GM23248 (cell line): ENCODE measurements at regions not wholly inside any gene's neighbourhood (a gene's known extent, or its start where the extent isn't known, plus 50 kb on each side); places are given as distances from the start of the nearest gene placed in this dataset.

Source experiments
- DNase-seq: peaks from one replicate; pipeline ENCODE4 v3.0.0-alpha.2; 2015
- H2AFZ ChIP-seq: fragments of 200-600 bp; sonication (generic); 2 replicates; pipeline ENCODE4 v1.6.1; 2016; ENCODE audit warnings: antibody characterized with exemption
- H3F3A ChIP-seq: fragments of 200-600 bp; sonication (generic); 2 replicates; pipeline ENCODE4 v1.6.1; 2016; ENCODE audit warnings: mild to moderate bottlenecking, antibody characterized with exemption, mixed run types; ENCODE audit not compliant: insufficient read depth
- H3K27ac ChIP-seq: fragments of 200-600 bp; sonication (generic); 2 replicates; pipeline ENCODE4 v1.5.1; 2016; ENCODE audit warnings: mild to moderate bottlenecking
- H3K27me3 ChIP-seq: fragments of 200-600 bp; sonication (generic); replicated peaks from 2 replicates; pipeline ENCODE4 v1.6.1; 2016; ENCODE audit warnings: mild to moderate bottlenecking; ENCODE audit not compliant: insufficient read depth
- H3K36me3 ChIP-seq: fragments of 200-600 bp; sonication (generic); 2 replicates; pipeline ENCODE4 v1.6.1; 2016; ENCODE audit warnings: low read depth, mild to moderate bottlenecking
- H3K4me1 ChIP-seq: fragments of 200-600 bp; sonication (generic); 2 replicates; pipeline ENCODE4 v1.6.1; 2016; ENCODE audit warnings: mild to moderate bottlenecking; ENCODE audit not compliant: insufficient read depth
- H3K4me2 ChIP-seq: fragments of 200-600 bp; sonication (generic); one replicate; pipeline ENCODE4 v1.6.1; 2016; ENCODE audit warnings: mild to moderate bottlenecking; ENCODE audit not compliant: unreplicated experiment
- H3K4me3 ChIP-seq: fragments of 200-600 bp; sonication (generic); 2 replicates; pipeline ENCODE4 v1.5.1; 2016; ENCODE audit warnings: mild to moderate bottlenecking
- H3K79me2 ChIP-seq: fragments of 200-600 bp; sonication (generic); 2 replicates; pipeline ENCODE4 v1.6.1; 2016; ENCODE audit warnings: mild to moderate bottlenecking; ENCODE audit not compliant: insufficient read depth
- H3K9ac ChIP-seq: fragments of 200-600 bp; sonication (generic); 2 replicates; pipeline ENCODE4 v1.6.1; 2016; ENCODE audit warnings: mild to moderate bottlenecking
- H3K9me2 ChIP-seq: fragments of 200-600 bp; sonication (generic); 2 replicates; pipeline ENCODE4 v1.6.1; 2016; ENCODE audit warnings: mixed run types, mild to moderate bottlenecking, moderate library complexity; ENCODE audit not compliant: insufficient read depth
- H3K9me3 ChIP-seq: fragments of 200-600 bp; sonication (generic); one replicate; pipeline ENCODE4 v1.6.1; 2017; ENCODE audit warnings: low read depth
- H4K20me1 ChIP-seq: fragments of 200-600 bp; sonication (generic); 2 replicates; pipeline ENCODE4 v1.6.0; 2016; ENCODE audit not compliant: insufficient read depth
- EZH2 ChIP-seq: fragments of 200-600 bp; sonication (generic); IDR thresholded peaks from 2 replicates; pipeline ENCODE4 v1.6.1; 2018; ENCODE audit warnings: antibody characterized with exemption, mild to moderate bottlenecking; ENCODE audit not compliant: insufficient read depth, poor library complexity, severe bottlenecking
- EZH2phosphoT487 ChIP-seq: fragments of 200-600 bp; sonication (generic); IDR thresholded peaks from 2 replicates; pipeline ENCODE4 v1.6.1; 2018; ENCODE audit warnings: antibody characterized with exemption, moderate library complexity, mild to moderate bottlenecking, low read depth; ENCODE audit not compliant: insufficient read depth
- WGBS, 2 experiments: methylation state at CpG; one replicate each; pipeline ENCODE4 v1.1.6; 2015 to 2017; ENCODE audit warnings: low lambda C conversion rate in 2 of 2, low coverage in 1 of 2; ENCODE audit errors: missing lambda C conversion rate in 2 of 2; 5-methylcytosine and 5-hydroxymethylcytosine counted together
- in situ Hi-C: fragments of 300-500 bp; cut with MboI; formaldehyde crosslinking; loops from 2 replicates; pipeline ENCODE4 v1.15.0; 2020

DNA sequence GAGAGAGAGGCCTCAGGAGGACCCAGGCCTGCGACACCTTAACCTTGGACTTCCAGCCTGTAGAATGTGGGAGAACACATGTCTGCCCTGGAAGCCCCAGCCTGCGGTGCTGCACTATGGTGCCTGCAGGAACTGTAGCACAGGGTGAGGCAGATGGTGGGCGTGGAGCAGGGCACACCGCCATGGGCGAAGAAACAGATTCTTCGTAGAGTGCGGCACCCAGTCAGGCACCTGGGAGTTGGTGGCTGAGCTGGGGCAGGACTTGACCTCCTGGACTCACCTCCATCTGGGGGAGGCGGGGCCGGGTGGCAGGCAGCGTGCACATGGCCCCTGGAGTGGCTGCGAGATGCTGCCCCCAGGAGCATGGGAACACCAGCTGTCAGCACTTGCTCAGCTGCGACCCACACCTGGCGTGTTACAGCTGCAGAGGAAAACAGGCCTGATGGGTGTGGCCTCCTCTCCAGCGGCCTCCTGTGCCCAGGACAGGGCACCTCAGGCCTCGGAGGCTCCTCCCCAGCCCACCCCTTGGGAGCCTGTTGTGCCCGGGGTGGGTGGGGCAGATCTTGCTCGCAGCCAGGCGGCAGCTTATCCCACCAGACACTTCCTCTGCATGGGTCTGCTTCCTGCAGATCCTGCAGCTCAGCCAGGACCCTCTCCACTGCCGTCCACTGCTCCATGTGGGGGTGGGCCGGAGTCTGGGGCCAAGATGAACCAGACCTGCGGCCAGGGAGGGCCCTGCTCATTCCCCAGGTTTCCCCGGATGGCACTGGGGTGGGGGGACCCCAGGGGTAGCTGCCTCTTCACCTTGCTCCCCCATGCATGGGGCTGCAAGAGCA, 80.4 kb downstream of the MYEOV start:
- H4K20me1 ChIP-seq = no peaks in the 10 kb centered on the region
- no peak overlapping the region for H3K4me3 ChIP-seq
- no peak for DNase-seq

DNA sequence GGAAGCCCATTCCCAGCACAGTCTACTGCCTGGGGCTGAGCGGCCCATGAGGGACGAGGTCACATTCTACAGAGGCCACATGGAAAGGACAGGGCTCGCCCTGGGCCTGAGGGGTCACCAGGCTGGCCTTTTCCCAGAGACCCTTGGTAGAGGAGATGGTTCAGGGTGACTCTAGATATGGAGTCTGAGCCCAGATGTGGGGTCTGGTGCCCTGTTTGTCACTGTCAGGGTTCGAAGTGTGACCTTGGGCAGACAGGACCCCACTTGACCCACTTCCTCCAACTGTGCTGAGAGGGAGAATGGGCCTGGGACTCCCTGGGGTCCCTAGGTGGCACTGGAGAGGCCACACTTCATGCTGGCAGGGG, 81.0 kb downstream of the MYEOV start:
- H3K4me2 ChIP-seq = no peak overlapping the region
- H3K4me1 ChIP-seq = no peaks in the 10 kb centered on the region
- no peak for DNase-seq
- no peak overlapping the region for H3K27ac ChIP-seq
- no peaks in the 10 kb centered on the region for H3K36me3 ChIP-seq
- no peaks in the 10 kb centered on the region for H3K79me2 ChIP-seq
- TF ChIP-seq EZH2phosphoT487 (no peak), EZH2 (no peak)
- no peak overlapping the region for H2AFZ ChIP-seq
- H3K4me3 ChIP-seq = no peak overlapping the region
- H3F3A ChIP-seq = no peaks in the 10 kb centered on the region
- no peaks in the 10 kb centered on the region for H3K9me3 ChIP-seq
- 96 to 98% methylated on average over 4 of the region's 4 CpGs for WGBS, 2 experiments
- no peaks in the 10 kb centered on the region for H4K20me1 ChIP-seq
- in situ Hi-C loops = no loop called here
- no peaks in the 10 kb centered on the region for H3K9me2 ChIP-seq
- no peaks in the 10 kb centered on the region for H3K27me3 ChIP-seq
- no peak overlapping the region for H3K9ac ChIP-seq

More for the DNA sequence above, 80.4 kb downstream of the MYEOV start:
- H3K4me2 ChIP-seq = no peak overlapping the region
- WGBS, 2 experiments = 74 to 79% methylated on average over 20 to 22 of the region's 22 CpGs
- no peaks in the 10 kb centered on the region for H3K36me3 ChIP-seq
- no peaks in the 10 kb centered on the region for H3K9me2 ChIP-seq
- no peaks in the 10 kb centered on the region for H3K9me3 ChIP-seq
- TF ChIP-seq EZH2 = no peak
- TF ChIP-seq EZH2phosphoT487 = no peak
- H3K79me2 ChIP-seq = no peaks in the 10 kb centered on the region
- no peaks in the 10 kb centered on the region for H3K27me3 ChIP-seq
- no peak overlapping the region for H2AFZ ChIP-seq
- no peaks in the 10 kb centered on the region for H3K4me1 ChIP-seq
- H3K27ac ChIP-seq = no peak overlapping the region
- no peak overlapping the region for H3K9ac ChIP-seq
- in situ Hi-C loops = no loop called here
- no peaks in the 10 kb centered on the region for H3F3A ChIP-seq

DNA sequence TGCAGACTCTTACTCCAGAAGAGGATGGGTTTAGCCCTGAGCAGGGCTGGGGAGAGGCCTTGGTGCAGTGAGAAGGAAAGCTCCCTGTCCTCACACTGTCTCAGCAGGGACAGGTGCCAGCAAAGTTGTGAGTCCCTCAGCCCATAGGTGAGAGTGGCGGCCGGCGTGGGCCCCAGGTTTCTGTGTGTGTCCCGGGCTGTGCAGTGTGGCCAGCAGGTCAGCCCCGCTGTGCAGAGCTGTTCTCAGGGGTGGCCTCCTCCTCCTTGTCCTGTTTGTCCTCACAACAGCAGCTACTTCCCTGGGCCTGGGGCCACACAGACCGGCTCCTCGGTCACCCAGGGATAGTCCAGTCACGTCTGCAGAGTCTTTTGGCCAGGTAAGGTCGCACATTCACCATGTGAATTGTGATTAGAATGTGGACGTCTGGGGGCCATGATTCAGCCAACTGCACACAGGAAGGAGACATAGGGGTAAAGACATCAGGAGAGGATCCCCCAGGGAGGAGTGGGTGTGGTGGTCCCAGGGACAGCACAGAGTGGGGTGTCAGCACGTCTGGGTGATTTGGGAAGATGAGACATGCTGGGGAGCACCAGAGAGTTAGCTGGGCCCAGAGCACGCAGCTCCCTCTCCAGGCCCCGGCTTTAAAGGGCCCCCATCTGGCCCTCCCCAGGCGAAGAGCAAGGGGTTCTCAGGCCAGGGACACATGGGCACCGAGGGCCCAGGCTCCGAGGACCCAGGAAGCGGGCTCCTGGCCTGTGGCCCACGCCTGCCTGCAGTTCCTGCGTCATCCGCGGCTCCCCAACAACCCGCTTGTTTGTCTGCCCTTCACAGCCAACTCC, 81.6 kb downstream of the MYEOV start:
- in situ Hi-C loops = no loop called here

DNA sequence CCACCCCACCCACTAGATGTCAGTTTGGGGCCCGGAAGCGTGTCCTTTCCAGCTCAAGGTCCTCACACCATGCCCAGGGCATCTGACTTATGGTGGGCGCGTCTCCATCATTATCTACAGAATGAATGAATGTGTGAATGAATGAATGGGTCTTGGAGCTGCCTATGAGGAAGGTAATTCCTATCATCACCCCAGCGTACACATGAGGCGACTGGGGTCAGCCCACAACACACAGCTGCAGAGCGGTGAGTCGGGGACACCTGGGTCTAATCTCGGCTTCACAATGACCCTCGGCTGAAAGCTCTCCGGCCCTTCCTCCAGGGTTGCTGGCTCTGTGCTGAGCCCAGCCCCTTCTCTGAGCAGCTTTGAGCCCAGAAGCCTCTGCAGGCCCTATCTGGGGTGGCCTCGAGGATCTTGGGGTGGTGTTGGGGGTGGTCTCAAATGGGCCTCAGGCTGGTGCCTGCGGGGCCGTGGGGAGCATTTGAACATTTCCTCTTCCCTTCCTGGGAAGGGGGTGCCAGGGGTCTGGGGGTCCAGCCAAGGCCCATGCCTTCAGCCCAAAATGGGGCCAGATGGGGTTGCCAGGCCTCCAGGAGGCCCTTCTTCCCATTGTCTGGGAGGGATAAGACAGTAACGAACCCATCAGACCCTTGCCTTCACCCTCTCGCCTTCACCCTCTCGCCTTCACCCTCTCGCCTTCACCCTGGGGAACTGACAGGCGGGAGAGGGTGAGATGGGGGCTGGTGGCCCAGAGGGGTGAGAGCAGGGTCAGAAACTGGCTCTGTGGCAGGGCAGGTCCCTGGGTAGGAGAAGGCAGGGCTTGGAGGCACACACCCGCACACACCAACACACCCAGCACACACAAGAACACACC, 82.4 kb downstream of the MYEOV start:
- Histone ChIP-seq H3K9me2 (no peaks in the 10 kb centered on the region), H3F3A (no peaks in the 10 kb centered on the region), H3K27me3 (no peaks in the 10 kb centered on the region), H3K9ac (no peak overlapping the region), H3K4me1 (no peaks in the 10 kb centered on the region), H3K27ac (no peak overlapping the region), H3K36me3 (no peaks in the 10 kb centered on the region), H2AFZ (no peak overlapping the region), H4K20me1 (no peaks in the 10 kb centered on the region), H3K4me3 (no peak overlapping the region), H3K79me2 (no peaks in the 10 kb centered on the region), H3K9me3 (no peaks in the 10 kb centered on the region), H3K4me2 (no peak overlapping the region)
- no peak for DNase-seq
- 96 to 98% methylated on average over 19 of the region's 20 CpGs for WGBS, 2 experiments
- in situ Hi-C loops = no loop called here
- TF ChIP-seq EZH2phosphoT487 = no peak
- no peak for TF ChIP-seq EZH2

More for the DNA sequence above, 81.6 kb downstream of the MYEOV start:
- DNase-seq = no peak
- H3K9me3 ChIP-seq = no peaks in the 10 kb centered on the region
- no peak overlapping the region for H3K9ac ChIP-seq
- no peak overlapping the region for H3K4me3 ChIP-seq
- H2AFZ ChIP-seq = no peak overlapping the region
- H3K36me3 ChIP-seq = no peaks in the 10 kb centered on the region
- TF ChIP-seq EZH2 (no peak), EZH2phosphoT487 (no peak)
- WGBS, 2 experiments = 91 to 93% methylated on average over 20 to 21 of the region's 22 CpGs
- H3K79me2 ChIP-seq = no peaks in the 10 kb centered on the region
- H3K27ac ChIP-seq = no peak overlapping the region
- H3K9me2 ChIP-seq = no peaks in the 10 kb centered on the region
- H4K20me1 ChIP-seq = no peaks in the 10 kb centered on the region
- H3K27me3 ChIP-seq = no peaks in the 10 kb centered on the region
- no peaks in the 10 kb centered on the region for H3F3A ChIP-seq
- H3K4me2 ChIP-seq = no peak overlapping the region
- no peaks in the 10 kb centered on the region for H3K4me1 ChIP-seq
